ENCODE measurements at regions not wholly inside any gene's neighbourhood (a gene's known extent, or its start where the extent isn't known, plus 50 kb on each side); places are given as distances from the start of the nearest gene placed in this dataset.

GRCh38 chr7:116334555-116334954 is 124.2 kb downstream of the TES start:
- WGBS, 2 donors (ENCODE audit: extremely low coverage in 2 of 2, insufficient read length in 2 of 2, insufficient replicate concordance in 1 of 2) = no CpG with 5 or more reads among the region's 3 CpGs
- no peak for DNase-seq (ENCODE audit: low spot score)

GRCh38 chr7:116337018-116337417 is 126.7 kb downstream of the TES start:
- Histone ChIP-seq H3K9ac (ENCODE audit: low read depth, low read length, poor library complexity) (no peak overlapping the region), H2BK120ac (ENCODE audit: low read depth, low read length) (no peak overlapping the region), H3K79me1 (ENCODE audit: low read depth, low read length) (no peaks in the 10 kb centered on the region), H2AFZ (ENCODE audit: low read length) (peak overlapping the region; percentile 11), H3K18ac (ENCODE audit: low read length) (no peak overlapping the region), H3K4me1 (ENCODE audit: control insufficient read depth in 2 of 2, insufficient read depth in 1 of 2, low read depth in 1 of 2, low read length in 2 of 2) (peaks cover 0 to 2% of the 10 kb centered on the region in 2 donors), H3K4me3 (ENCODE audit: low read length in 2 of 2) (no peak overlapping the region), H2AK5ac (ENCODE audit: low read depth, low read length) (no peak overlapping the region), H4K8ac (ENCODE audit: low read depth, low read length) (no peak overlapping the region), H3K4me2 (ENCODE audit: insufficient read depth, low read length, poor library complexity, severe bottlenecking) (no peak overlapping the region), H3K23ac (ENCODE audit: low read depth, low read length, poor library complexity) (no peak overlapping the region), H3K9me3 (replicated peaks in 1 of 2; ENCODE audit: control insufficient read depth in 2 of 2, insufficient read depth in 1 of 2, low read depth in 1 of 2, low read length in 2 of 2) (no peaks in the 10 kb centered on the region), H3K36me3 (replicated peaks in 1 of 2; ENCODE audit: control insufficient read depth in 2 of 2, insufficient read depth in 2 of 2, low read length in 2 of 2) (no peaks in the 10 kb centered on the region), H2BK12ac (ENCODE audit: low read length) (no peak overlapping the region), H3K4ac (ENCODE audit: low read length) (no peak overlapping the region), H3K14ac (ENCODE audit: low read length) (no peak overlapping the region), H3K27me3 (ENCODE audit: control insufficient read depth in 3 of 3, insufficient read depth in 3 of 3, low read depth in 1 of 3, low read length in 3 of 3) (no peaks in the 10 kb centered on the region), H3K27ac (replicated peaks; ENCODE audit: low read length) (no peak overlapping the region), H2BK5ac (ENCODE audit: low read length) (no peak overlapping the region), H2BK15ac (ENCODE audit: low read length) (no peak overlapping the region), H4K91ac (ENCODE audit: low read depth, low read length, poor library complexity) (no peak overlapping the region)
- no peak for DNase-seq (ENCODE audit: low spot score)
- WGBS, 2 donors (ENCODE audit: extremely low coverage in 2 of 2, insufficient read length in 2 of 2, insufficient replicate concordance in 1 of 2) = no CpG with 5 or more reads among the region's 2 CpGs

More at GRCh38 chr7:116334555-116334954, 124.2 kb downstream of the TES start:
- Histone ChIP-seq H2AK5ac (ENCODE audit: low read depth, low read length) (no peak overlapping the region), H3K27ac (replicated peaks; ENCODE audit: low read length) (no peak overlapping the region), H2BK5ac (ENCODE audit: low read length) (no peak overlapping the region), H3K4me2 (ENCODE audit: insufficient read depth, low read length, poor library complexity, severe bottlenecking) (no peak overlapping the region), H3K27me3 (ENCODE audit: control insufficient read depth in 3 of 3, insufficient read depth in 3 of 3, low read depth in 1 of 3, low read length in 3 of 3) (no peaks in the 10 kb centered on the region), H3K4ac (ENCODE audit: low read length) (no peak overlapping the region), H2BK120ac (ENCODE audit: low read depth, low read length) (no peak overlapping the region), H3K14ac (ENCODE audit: low read length) (no peak overlapping the region), H3K79me1 (ENCODE audit: low read depth, low read length) (no peaks in the 10 kb centered on the region), H3K18ac (ENCODE audit: low read length) (no peak overlapping the region), H3K9ac (ENCODE audit: low read depth, low read length, poor library complexity) (no peak overlapping the region), H2BK15ac (ENCODE audit: low read length) (no peak overlapping the region), H3K36me3 (replicated peaks in 1 of 2; ENCODE audit: control insufficient read depth in 2 of 2, insufficient read depth in 2 of 2, low read length in 2 of 2) (no peaks in the 10 kb centered on the region), H4K8ac (ENCODE audit: low read depth, low read length) (no peak overlapping the region), H3K4me3 (ENCODE audit: low read length in 2 of 2) (no peak overlapping the region), H2BK12ac (ENCODE audit: low read length) (no peak overlapping the region), H4K91ac (ENCODE audit: low read depth, low read length, poor library complexity) (no peak overlapping the region), H3K23ac (ENCODE audit: low read depth, low read length, poor library complexity) (no peak overlapping the region), H3K4me1 (ENCODE audit: control insufficient read depth in 2 of 2, insufficient read depth in 1 of 2, low read depth in 1 of 2, low read length in 2 of 2) (peaks cover 0 to 2% of the 10 kb centered on the region in 2 donors), H3K9me3 (replicated peaks in 1 of 2; ENCODE audit: control insufficient read depth in 2 of 2, insufficient read depth in 1 of 2, low read depth in 1 of 2, low read length in 2 of 2) (no peaks in the 10 kb centered on the region), H2AFZ (ENCODE audit: low read length) (no peak overlapping the region)

GRCh38 chr7:116337800-116338199 is 127.5 kb downstream of the TES start:
- Histone ChIP-seq H2AK5ac (ENCODE audit: low read depth, low read length) (no peak overlapping the region), H3K23ac (ENCODE audit: low read depth, low read length, poor library complexity) (no peak overlapping the region), H3K14ac (ENCODE audit: low read length) (no peak overlapping the region), H2AFZ (ENCODE audit: low read length) (no peak overlapping the region), H3K4me1 (ENCODE audit: control insufficient read depth in 2 of 2, insufficient read depth in 1 of 2, low read depth in 1 of 2, low read length in 2 of 2) (peaks cover 0 to 2% of the 10 kb centered on the region in 2 donors), H3K27me3 (ENCODE audit: control insufficient read depth in 3 of 3, insufficient read depth in 3 of 3, low read depth in 1 of 3, low read length in 3 of 3) (no peaks in the 10 kb centered on the region), H3K18ac (ENCODE audit: low read length) (no peak overlapping the region), H3K4me2 (ENCODE audit: insufficient read depth, low read length, poor library complexity, severe bottlenecking) (no peak overlapping the region), H3K79me1 (ENCODE audit: low read depth, low read length) (no peaks in the 10 kb centered on the region), H4K8ac (ENCODE audit: low read depth, low read length) (no peak overlapping the region), H2BK12ac (ENCODE audit: low read length) (no peak overlapping the region), H2BK120ac (ENCODE audit: low read depth, low read length) (no peak overlapping the region), H3K27ac (replicated peaks; ENCODE audit: low read length) (no peak overlapping the region), H3K4me3 (ENCODE audit: low read length in 2 of 2) (no peak overlapping the region), H3K9me3 (replicated peaks in 1 of 2; ENCODE audit: control insufficient read depth in 2 of 2, insufficient read depth in 1 of 2, low read depth in 1 of 2, low read length in 2 of 2) (no peaks in the 10 kb centered on the region), H2BK15ac (ENCODE audit: low read length) (no peak overlapping the region), H3K9ac (ENCODE audit: low read depth, low read length, poor library complexity) (no peak overlapping the region), H3K36me3 (replicated peaks in 1 of 2; ENCODE audit: control insufficient read depth in 2 of 2, insufficient read depth in 2 of 2, low read length in 2 of 2) (no peaks in the 10 kb centered on the region), H2BK5ac (ENCODE audit: low read length) (no peak overlapping the region), H4K91ac (ENCODE audit: low read depth, low read length, poor library complexity) (no peak overlapping the region), H3K4ac (ENCODE audit: low read length) (no peak overlapping the region)
- DNase-seq (ENCODE audit: low spot score) = no peak

GRCh38 chr7:116339564-116339963 is 129.2 kb downstream of the TES start:
- H3K4me3 ChIP-seq (ENCODE audit: low read length in 2 of 2) = no peak overlapping the region
- H4K8ac ChIP-seq (ENCODE audit: low read depth, low read length) = no peak overlapping the region
- H3K36me3 ChIP-seq (replicated peaks in 1 of 2; ENCODE audit: control insufficient read depth in 2 of 2, insufficient read depth in 2 of 2, low read length in 2 of 2) = no peaks in the 10 kb centered on the region
- no peak overlapping the region for H2AFZ ChIP-seq (ENCODE audit: low read length)
- no peak overlapping the region for H3K23ac ChIP-seq (ENCODE audit: low read depth, low read length, poor library complexity)
- no CpG with 5 or more reads among the region's 3 CpGs for WGBS, 2 donors (ENCODE audit: extremely low coverage in 2 of 2, insufficient read length in 2 of 2, insufficient replicate concordance in 1 of 2)
- no peaks in the 10 kb centered on the region for H3K9me3 ChIP-seq (replicated peaks in 1 of 2; ENCODE audit: control insufficient read depth in 2 of 2, insufficient read depth in 1 of 2, low read depth in 1 of 2, low read length in 2 of 2)
- no peaks in the 10 kb centered on the region for H3K79me1 ChIP-seq (ENCODE audit: low read depth, low read length)
- no peak overlapping the region for H2BK120ac ChIP-seq (ENCODE audit: low read depth, low read length)
- no peak overlapping the region for H4K91ac ChIP-seq (ENCODE audit: low read depth, low read length, poor library complexity)
- H3K9ac ChIP-seq (ENCODE audit: low read depth, low read length, poor library complexity) = no peak overlapping the region
- no peak overlapping the region for H3K18ac ChIP-seq (ENCODE audit: low read length)
- H3K14ac ChIP-seq (ENCODE audit: low read length) = no peak overlapping the region
- H2BK15ac ChIP-seq (ENCODE audit: low read length) = no peak overlapping the region
- H3K27me3 ChIP-seq (ENCODE audit: control insufficient read depth in 3 of 3, insufficient read depth in 3 of 3, low read depth in 1 of 3, low read length in 3 of 3) = no peaks in the 10 kb centered on the region
- no peak overlapping the region for H2BK12ac ChIP-seq (ENCODE audit: low read length)
- H2BK5ac ChIP-seq (ENCODE audit: low read length) = no peak overlapping the region
- no peak overlapping the region for H3K27ac ChIP-seq (replicated peaks; ENCODE audit: low read length)
- peaks cover 0 to under 1% of the 10 kb centered on the region in 2 donors for H3K4me1 ChIP-seq (ENCODE audit: control insufficient read depth in 2 of 2, insufficient read depth in 1 of 2, low read depth in 1 of 2, low read length in 2 of 2)
- no peak for DNase-seq (ENCODE audit: low spot score)
- H3K4ac ChIP-seq (ENCODE audit: low read length) = no peak overlapping the region
- H2AK5ac ChIP-seq (ENCODE audit: low read depth, low read length) = no peak overlapping the region
- no peak overlapping the region for H3K4me2 ChIP-seq (ENCODE audit: insufficient read depth, low read length, poor library complexity, severe bottlenecking)

All from neuronal stem cell (in vitro differentiated cells).